RWPE1 (cell line): ENCODE measurements at regions not wholly inside any gene's neighbourhood (a gene's known extent, or its start where the extent isn't known, plus 50 kb on each side); places are given as distances from the start of the nearest gene placed in this dataset.
"Not testable (repeated sequence)": the region's sequence is repeated elsewhere in the genome, so short reads cannot be mapped to it uniquely, and the experiment has no call there.

Experiments used
- CTCF ChIA-PET: fragments of 350-600 bp; sonication (Branson Sonifier 250); formaldehyde crosslinking; extraction: SDS; loops from one replicate; lab custom pipeline; 2021; lab: Yijun Ruan, JAX
- POLR2A ChIA-PET: fragments of 400-600 bp; formaldehyde crosslinking; extraction: SDS; loops from one replicate; lab custom pipeline; 2020; ENCODE audit warnings: antibody characterized with exemption; ENCODE audit not compliant: low non-redundant PET; lab: Yijun Ruan, JAX
- DNase-seq: peaks from one replicate; pipeline ENCODE4 v3.0.0; 2012; ENCODE audit warnings: low spot score
- H3K27ac ChIP-seq: fragments of 450-650 bp; 2 replicates; pipeline ENCODE4 v1.5.1; 2017
- CTCF ChIP-seq: fragments of 450-650 bp; conservative IDR thresholded peaks from 2 replicates; pipeline ENCODE4 v1.5.1; 2017; ENCODE audit warnings: low read depth, mild to moderate bottlenecking

GRCh38 chr3:124640635-124641306, 89.5 kb upstream of the UMPS start:
- H3K27ac ChIP-seq = no peak overlapping the region
- POLR2A ChIA-PET = no interaction called here
- CTCF ChIA-PET = interaction anchor here (0.6 to 1.1 kb wide), 3 partner anchors 24 to 76 kb away, joined by 3 to 9 read pairs (median 3); no protein-coding TSS in a partner anchor
- no peak for DNase-seq
- no peak for TF ChIP-seq CTCF

GRCh38 chr3:124643453-124643852, 86.8 kb upstream of the UMPS start:
- H3K27ac ChIP-seq = no peak overlapping the region
- TF ChIP-seq CTCF = no peak
- POLR2A ChIA-PET = interaction anchor here (0.7 kb wide), 1 partner anchor 9 kb away, joined by 3 read pairs; no protein-coding TSS in a partner anchor
- no peak for DNase-seq
- CTCF ChIA-PET = interaction anchor here (0.8 to 1.1 kb wide), 2 partner anchors 45 to 78 kb away, joined by 3 to 5 read pairs; no protein-coding TSS in a partner anchor

GRCh38 chr3:124646186-124646585, 84.1 kb upstream of the UMPS start:
- DNase-seq, POLR2A ChIA-PET: not testable (repeated sequence)
- CTCF ChIA-PET = interaction anchor here (0.5 to 1.0 kb wide), 5 partner anchors 42 to 815 kb away, joined by 3 to 8 read pairs (median 4); no protein-coding TSS in a partner anchor

GRCh38 chr3:124648551-124648950, 81.7 kb upstream of the UMPS start:
- no peak overlapping the region for H3K27ac ChIP-seq
- no peak for DNase-seq
- CTCF ChIA-PET = interaction anchor here (0.6 kb wide), 1 partner anchor 86 kb away, joined by 3 read pairs; no protein-coding TSS in a partner anchor
- POLR2A ChIA-PET = no interaction called here
- no peak for TF ChIP-seq CTCF

More at GRCh38 chr3:124646186-124646585, 84.1 kb upstream of the UMPS start:
- not testable (repeated sequence) for H3K27ac ChIP-seq

GRCh38 chr3:124650798-124651197, 79.5 kb upstream of the UMPS start:
- POLR2A ChIA-PET = no interaction called here

GRCh38 chr3:124651416-124651815, 78.8 kb upstream of the UMPS start:
- H3K27ac ChIP-seq, POLR2A ChIA-PET, DNase-seq: not testable (repeated sequence)
- CTCF ChIA-PET = interaction anchor here (0.7 kb wide), 1 partner anchor 764 kb away, joined by 3 read pairs; no protein-coding TSS in a partner anchor

More at GRCh38 chr3:124650798-124651197, 79.5 kb upstream of the UMPS start:
- CTCF ChIA-PET = interaction anchor here (0.7 to 1.0 kb wide), 2 partner anchors 38 to 765 kb away, joined by 3 to 4 read pairs; no protein-coding TSS in a partner anchor
- no peak overlapping the region for H3K27ac ChIP-seq
- no peak for DNase-seq
- TF ChIP-seq CTCF = no peak

GRCh38 chr3:124652009-124652408, 78.2 kb upstream of the UMPS start:
- no peak overlapping the region for H3K27ac ChIP-seq
- TF ChIP-seq CTCF = no peak
- POLR2A ChIA-PET = no interaction called here
- DNase-seq = no peak
- CTCF ChIA-PET = no interaction called here
